ENCODE measurements at regions not wholly inside any gene's neighbourhood (a gene's known extent, or its start where the extent isn't known, plus 50 kb on each side); places are given as distances from the start of the nearest gene placed in this dataset.

DNA sequence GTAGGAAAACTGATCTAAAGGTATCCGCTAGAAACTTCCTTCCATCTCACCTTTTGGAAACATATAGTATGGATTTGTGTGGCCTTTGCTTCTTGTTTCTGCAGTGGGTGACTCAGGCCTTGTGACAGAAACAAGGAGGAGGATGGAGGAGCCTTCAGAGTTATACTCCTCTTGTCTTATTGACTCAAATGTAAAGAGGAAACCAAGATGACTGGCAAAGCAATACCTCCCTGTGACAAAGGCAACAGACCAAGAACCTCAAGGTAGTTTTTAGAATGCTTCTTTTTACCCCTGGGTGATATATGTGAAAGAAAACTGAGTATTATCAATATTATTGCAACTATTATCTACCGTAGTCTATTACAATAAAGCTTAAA, 123.3 kb upstream of the SLIT3 start:
- TF ChIP-seq, protein P1, sequence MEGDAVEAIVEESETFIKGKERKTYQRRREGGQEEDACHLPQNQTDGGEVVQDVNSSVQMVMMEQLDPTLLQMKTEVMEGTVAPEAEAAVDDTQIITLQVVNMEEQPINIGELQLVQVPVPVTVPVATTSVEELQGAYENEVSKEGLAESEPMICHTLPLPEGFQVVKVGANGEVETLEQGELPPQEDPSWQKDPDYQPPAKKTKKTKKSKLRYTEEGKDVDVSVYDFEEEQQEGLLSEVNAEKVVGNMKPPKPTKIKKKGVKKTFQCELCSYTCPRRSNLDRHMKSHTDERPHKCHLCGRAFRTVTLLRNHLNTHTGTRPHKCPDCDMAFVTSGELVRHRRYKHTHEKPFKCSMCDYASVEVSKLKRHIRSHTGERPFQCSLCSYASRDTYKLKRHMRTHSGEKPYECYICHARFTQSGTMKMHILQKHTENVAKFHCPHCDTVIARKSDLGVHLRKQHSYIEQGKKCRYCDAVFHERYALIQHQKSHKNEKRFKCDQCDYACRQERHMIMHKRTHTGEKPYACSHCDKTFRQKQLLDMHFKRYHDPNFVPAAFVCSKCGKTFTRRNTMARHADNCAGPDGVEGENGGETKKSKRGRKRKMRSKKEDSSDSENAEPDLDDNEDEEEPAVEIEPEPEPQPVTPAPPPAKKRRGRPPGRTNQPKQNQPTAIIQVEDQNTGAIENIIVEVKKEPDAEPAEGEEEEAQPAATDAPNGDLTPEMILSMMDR (IDR thresholded peaks at IDR 0.05), result no peak
- no peak for TF ChIP-seq POLR2A (IDR thresholded peaks at IDR 0.05)

All from prostate gland (tissue), 2 donors.